KMS-11 (cell line): ENCODE measurements at regions not wholly inside any gene's neighbourhood (a gene's known extent, or its start where the extent isn't known, plus 50 kb on each side); places are given as distances from the start of the nearest gene placed in this dataset.

Source experiments
- H2AFZ ChIP-seq: fragments of 200-600 bp; sonication (generic); 2 replicates; pipeline ENCODE4 v1.6.1; 2016; ENCODE audit warnings: antibody characterized with exemption, mixed run types, low read depth
- H3K27ac ChIP-seq: fragments of 200-600 bp; sonication (generic); 2 replicates; pipeline ENCODE4 v1.6.1; 2016; ENCODE audit warnings: mild to moderate bottlenecking, mixed run types
- H3K27me3 ChIP-seq: fragments of 200-600 bp; sonication (generic); 2 replicates; pipeline ENCODE4 v1.6.1; 2017; ENCODE audit warnings: mild to moderate bottlenecking, low read depth, mixed run types, moderate library complexity; ENCODE audit not compliant: insufficient read depth
- H3K36me3 ChIP-seq: fragments of 200-600 bp; sonication (generic); 2 replicates; pipeline ENCODE4 v1.6.1; 2017; ENCODE audit warnings: mild to moderate bottlenecking, mixed run types; ENCODE audit not compliant: insufficient read depth
- H3K4me1 ChIP-seq: fragments of 200-600 bp; sonication (generic); 2 replicates; pipeline ENCODE4 v1.6.1; 2016; ENCODE audit warnings: mild to moderate bottlenecking, low read depth, mixed run types; ENCODE audit not compliant: poor library complexity, severe bottlenecking
- H3K4me2 ChIP-seq: fragments of 200-600 bp; sonication (generic); 2 replicates; pipeline ENCODE4 v1.7.0; 2016; ENCODE audit warnings: mild to moderate bottlenecking, mixed run types
- H3K4me3 ChIP-seq: fragments of 200-600 bp; sonication (generic); IDR thresholded peaks from 2 replicates; pipeline ENCODE4 v1.6.1; 2017; ENCODE audit warnings: low read depth, low read length, mixed read lengths; ENCODE audit not compliant: insufficient read depth
- H3K79me2 ChIP-seq: fragments of 200-600 bp; sonication (generic); 2 replicates; pipeline ENCODE4 v1.6.1; 2016; ENCODE audit warnings: low read depth, mixed run types; ENCODE audit not compliant: insufficient read depth
- H3K9ac ChIP-seq: fragments of 200-600 bp; sonication (generic); 2 replicates; pipeline ENCODE4 v1.6.1; 2016; ENCODE audit warnings: mild to moderate bottlenecking, mixed run types
- H4K20me1 ChIP-seq: fragments of 200-600 bp; sonication (generic); 2 replicates; pipeline ENCODE4 v1.6.1; 2016; ENCODE audit warnings: mild to moderate bottlenecking, mixed run types; ENCODE audit not compliant: insufficient read depth
- TF ChIP-seq, protein P1 (sequence below): fragments of 200-600 bp; sonication (generic); conservative IDR thresholded peaks from 2 replicates; pipeline ENCODE4 v1.6.1; 2017; ENCODE audit warnings: low read depth, mild to moderate bottlenecking, antibody characterized with exemption, low read length, moderate library complexity, mixed read lengths

DNA sequence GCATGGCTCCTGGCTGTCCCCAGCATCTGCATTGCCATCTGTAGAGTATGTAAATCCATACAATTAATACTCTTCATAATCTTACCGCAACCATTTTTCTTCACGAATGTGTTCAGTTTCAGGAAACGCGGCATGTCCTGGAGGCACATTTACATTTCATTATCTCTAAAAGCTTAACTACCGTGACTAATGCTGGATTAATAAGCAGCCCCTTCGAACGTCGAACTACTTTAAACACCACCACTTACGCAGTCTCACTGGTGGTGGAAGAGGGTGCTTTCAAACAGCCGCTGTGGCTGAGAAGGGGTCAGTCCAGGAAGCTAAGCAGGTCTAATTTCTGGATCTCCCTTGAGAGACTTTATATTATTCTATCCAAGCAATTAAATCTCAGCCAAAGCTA lies 85.6 kb downstream of the C5orf15 start:
- Histone ChIP-seq H2AFZ (no peak overlapping the region), H3K79me2 (no peaks in the 10 kb centered on the region), H3K4me2 (no peak overlapping the region), H3K36me3 (no peaks in the 10 kb centered on the region), H3K27ac (no peak overlapping the region), H4K20me1 (no peaks in the 10 kb centered on the region), H3K9ac (no peak overlapping the region), H3K4me3 (no peak overlapping the region), H3K27me3 (no peaks in the 10 kb centered on the region; the same call in 1 of the 2 replicates), H3K4me1 (peaks cover 15% of the 10 kb centered on the region)
- TF ChIP-seq, protein P1, sequence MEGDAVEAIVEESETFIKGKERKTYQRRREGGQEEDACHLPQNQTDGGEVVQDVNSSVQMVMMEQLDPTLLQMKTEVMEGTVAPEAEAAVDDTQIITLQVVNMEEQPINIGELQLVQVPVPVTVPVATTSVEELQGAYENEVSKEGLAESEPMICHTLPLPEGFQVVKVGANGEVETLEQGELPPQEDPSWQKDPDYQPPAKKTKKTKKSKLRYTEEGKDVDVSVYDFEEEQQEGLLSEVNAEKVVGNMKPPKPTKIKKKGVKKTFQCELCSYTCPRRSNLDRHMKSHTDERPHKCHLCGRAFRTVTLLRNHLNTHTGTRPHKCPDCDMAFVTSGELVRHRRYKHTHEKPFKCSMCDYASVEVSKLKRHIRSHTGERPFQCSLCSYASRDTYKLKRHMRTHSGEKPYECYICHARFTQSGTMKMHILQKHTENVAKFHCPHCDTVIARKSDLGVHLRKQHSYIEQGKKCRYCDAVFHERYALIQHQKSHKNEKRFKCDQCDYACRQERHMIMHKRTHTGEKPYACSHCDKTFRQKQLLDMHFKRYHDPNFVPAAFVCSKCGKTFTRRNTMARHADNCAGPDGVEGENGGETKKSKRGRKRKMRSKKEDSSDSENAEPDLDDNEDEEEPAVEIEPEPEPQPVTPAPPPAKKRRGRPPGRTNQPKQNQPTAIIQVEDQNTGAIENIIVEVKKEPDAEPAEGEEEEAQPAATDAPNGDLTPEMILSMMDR = no peak

DNA sequence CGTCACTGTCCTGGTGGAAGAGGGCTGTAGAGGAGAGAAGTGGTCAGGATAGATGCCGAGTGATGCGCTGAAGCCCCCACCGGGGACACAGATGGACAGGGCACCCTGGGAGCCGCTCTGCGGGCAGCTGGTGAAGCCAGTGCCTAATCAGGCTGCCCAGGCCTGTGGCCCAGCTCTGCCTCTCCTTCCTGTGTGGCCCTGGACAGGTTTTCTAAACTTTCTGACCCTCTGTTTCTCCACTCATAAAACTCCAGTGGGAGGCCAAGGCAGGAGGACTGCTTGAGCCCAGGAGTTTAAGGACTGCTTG lies 86.1 kb downstream of the C5orf15 start:
- Histone ChIP-seq H3K27me3 (no peaks in the 10 kb centered on the region; the same call in 1 of the 2 replicates), H4K20me1 (no peaks in the 10 kb centered on the region), H3K4me2 (no peak overlapping the region), H2AFZ (no peak overlapping the region), H3K9ac (no peak overlapping the region), H3K36me3 (no peaks in the 10 kb centered on the region), H3K79me2 (no peaks in the 10 kb centered on the region), H3K4me1 (peaks cover 10% of the 10 kb centered on the region), H3K4me3 (no peak overlapping the region), H3K27ac (no peak overlapping the region)
- TF ChIP-seq, protein P1 = no peak

DNA sequence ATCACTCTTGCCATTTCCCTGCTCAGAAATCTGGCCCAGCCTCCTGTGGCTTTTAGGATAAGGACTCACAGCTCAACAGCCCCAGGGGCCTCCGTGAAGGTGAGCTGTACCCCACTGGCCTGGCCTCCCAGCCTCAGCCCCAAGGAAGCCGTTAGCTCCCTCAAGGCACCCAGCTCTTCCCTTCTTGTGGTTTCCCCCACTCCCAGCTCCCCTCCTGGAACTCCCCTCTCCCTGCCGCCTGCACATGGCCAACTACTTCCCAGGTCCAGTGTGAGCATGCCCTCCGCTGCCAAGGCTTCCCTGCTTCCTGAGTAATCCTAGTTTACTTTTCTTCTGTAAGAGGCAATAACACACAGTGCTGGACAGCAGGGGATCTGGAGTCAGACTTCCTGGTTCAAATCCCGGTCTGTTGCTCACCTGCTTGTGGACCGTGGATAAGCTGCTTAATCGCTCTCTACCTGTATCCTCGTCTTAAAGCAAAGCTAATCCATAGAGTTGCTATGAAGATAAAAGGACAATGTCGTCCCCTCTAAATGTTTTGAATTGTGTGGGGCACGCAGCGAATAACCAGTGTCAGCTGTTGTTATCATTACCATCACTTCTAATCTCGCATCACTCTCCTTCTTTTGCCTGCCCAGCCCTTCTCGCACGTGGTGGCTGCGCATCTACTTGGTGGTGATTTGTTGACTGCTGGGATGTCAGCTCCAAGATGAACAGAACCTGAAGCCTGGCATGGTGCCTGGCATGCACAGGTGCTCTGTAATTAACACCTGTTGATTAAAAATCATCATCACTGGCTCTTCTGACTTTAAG lies 86.6 kb downstream of the C5orf15 start:
- H3K79me2 ChIP-seq = no peaks in the 10 kb centered on the region
- no peaks in the 10 kb centered on the region for H3K27me3 ChIP-seq
- H3K4me1 ChIP-seq = peaks cover 4% of the 10 kb centered on the region
- H3K4me3 ChIP-seq = no peak overlapping the region
- no peak overlapping the region for H3K9ac ChIP-seq
- H3K4me2 ChIP-seq = no peak overlapping the region
- no peak overlapping the region for H3K27ac ChIP-seq
- TF ChIP-seq, protein P1 = no peak
- no peaks in the 10 kb centered on the region for H3K36me3 ChIP-seq
- H2AFZ ChIP-seq = no peak overlapping the region
- no peaks in the 10 kb centered on the region for H4K20me1 ChIP-seq

DNA sequence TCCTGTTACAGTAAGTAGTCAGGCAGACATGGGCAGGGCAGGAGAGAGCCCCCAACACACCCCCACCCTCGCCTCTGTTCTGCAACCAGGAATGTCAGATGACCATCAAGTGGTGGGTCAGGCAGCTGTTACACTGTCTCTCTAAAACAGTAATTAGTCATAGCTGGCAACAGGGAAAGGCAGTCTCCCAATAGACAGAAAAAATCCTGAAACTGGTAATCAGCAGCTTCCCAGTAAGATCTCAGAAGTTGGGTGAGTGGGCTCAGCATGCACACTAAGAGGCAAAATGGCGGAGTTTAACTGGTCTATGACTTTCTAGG lies 90.2 kb downstream of the C5orf15 start:
- no peaks in the 10 kb centered on the region for H3K36me3 ChIP-seq
- no peak overlapping the region for H3K4me2 ChIP-seq
- TF ChIP-seq, protein P1 = no peak
- no peaks in the 10 kb centered on the region for H3K79me2 ChIP-seq
- H3K27me3 ChIP-seq = no peaks in the 10 kb centered on the region
- no peak overlapping the region for H3K27ac ChIP-seq
- H4K20me1 ChIP-seq = no peaks in the 10 kb centered on the region
- H2AFZ ChIP-seq = no peak overlapping the region
- no peak overlapping the region for H3K4me3 ChIP-seq
- no peak overlapping the region for H3K9ac ChIP-seq
- no peaks in the 10 kb centered on the region for H3K4me1 ChIP-seq
